ENCODE measurements at regions not wholly inside any gene's neighbourhood (a gene's known extent, or its start where the extent isn't known, plus 50 kb on each side); places are given as distances from the start of the nearest gene placed in this dataset.

- DNase-seq (ENCODE audit: low spot score) = no peak
These were observed 133.0 kb downstream of the C11orf87 start for GRCh38 chr11:109554951-109555350.

- no peak for DNase-seq (ENCODE audit: low spot score)
These were observed 142.3 kb downstream of the C11orf87 start for GRCh38 chr11:109564241-109564640.

DNA sequence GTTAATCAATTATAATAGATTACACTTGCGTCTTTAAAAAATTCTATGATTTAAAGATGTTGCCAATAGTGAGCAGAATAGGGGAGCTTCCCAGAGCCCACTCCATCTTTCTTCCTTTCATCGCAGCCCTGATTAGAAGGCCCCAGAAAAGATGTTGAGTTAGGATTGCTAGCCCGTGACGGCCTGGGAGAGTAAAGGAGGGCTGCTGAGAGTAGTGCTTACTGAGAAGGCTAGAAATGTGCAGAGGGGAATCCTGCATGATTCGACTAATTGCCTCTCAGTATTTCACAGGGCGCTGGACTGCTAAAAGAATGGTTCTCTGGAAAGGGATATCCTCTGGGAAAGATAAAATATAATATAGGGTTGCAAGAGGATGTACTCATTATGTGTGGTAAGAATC lies 160.5 kb downstream of the C11orf87 start:
- DNase-seq (ENCODE audit: low spot score) = no peak

DNA sequence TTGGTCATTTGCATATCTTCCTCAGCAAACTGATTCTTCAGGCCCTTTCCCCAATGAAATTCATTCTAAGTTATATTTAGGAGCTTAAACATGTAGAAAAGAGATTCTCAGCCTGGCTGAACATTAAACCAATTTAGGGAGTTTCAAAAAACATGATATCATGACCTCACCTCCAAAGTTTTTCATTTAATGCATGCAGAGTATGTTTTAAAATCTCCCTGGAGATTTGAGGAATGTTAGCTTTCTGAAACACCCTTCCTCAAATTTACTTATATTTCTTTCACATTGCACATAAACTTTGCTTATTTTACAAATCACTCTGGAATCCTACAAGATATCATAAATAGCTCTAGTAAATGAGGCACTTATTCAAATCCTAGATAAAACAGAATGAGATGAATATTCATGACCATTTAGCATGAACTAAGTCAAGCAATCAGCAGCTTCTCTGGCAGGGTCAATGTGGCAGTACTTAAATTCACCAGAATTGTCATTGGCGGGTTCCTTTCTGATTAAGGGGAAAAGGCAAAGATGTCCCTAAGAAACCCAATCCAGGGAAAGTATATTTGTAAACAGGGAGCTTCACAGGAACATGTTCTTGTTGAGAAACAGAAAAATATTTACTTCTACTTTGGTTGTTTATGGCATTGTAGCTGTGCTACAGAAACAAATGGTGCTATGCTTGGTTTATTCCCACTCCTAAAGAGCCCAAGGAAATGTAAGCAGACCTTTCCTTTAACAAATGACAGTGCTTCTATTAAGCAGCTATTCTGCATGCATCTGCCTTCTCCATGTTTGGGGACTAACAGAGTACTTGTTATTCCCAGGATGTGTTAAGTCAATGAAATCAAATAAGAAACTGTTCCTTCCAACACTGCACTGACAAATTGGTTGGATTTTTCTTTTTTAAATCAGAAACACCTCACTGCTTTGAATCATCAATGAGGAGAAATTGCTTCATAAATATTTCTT lies 162.3 kb downstream of the C11orf87 start:
- DNase-seq (ENCODE audit: low spot score) = no peak

- no peak for DNase-seq (ENCODE audit: low spot score)
These were observed 164.8 kb downstream of the C11orf87 start for GRCh38 chr11:109586789-109587188.

GRCh38 chr11:109590782-109591181 lies 168.8 kb downstream of the C11orf87 start:
- peak; percentile 37 for DNase-seq (ENCODE audit: low spot score)

DNA sequence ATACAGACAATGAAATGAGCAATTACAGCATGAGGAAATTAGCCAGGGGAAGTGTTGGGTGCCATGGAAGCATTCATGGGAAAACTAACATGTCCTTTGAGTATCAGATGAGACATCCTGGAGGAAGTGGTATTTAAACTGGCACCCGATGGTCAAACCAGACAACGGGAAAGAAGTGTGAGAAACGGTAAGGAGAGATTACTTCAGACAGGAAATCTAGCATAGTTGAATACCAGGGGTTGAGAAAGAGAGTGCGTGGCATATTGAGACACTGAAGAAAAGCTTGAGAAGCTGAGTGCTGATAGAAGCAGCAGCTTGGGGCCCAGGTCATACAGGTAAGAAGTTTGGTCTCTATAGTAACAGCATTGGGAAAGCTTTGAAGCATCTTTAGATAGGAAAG lies 175.3 kb downstream of the C11orf87 start:
- DNase-seq (ENCODE audit: low spot score) = no peak

DNA sequence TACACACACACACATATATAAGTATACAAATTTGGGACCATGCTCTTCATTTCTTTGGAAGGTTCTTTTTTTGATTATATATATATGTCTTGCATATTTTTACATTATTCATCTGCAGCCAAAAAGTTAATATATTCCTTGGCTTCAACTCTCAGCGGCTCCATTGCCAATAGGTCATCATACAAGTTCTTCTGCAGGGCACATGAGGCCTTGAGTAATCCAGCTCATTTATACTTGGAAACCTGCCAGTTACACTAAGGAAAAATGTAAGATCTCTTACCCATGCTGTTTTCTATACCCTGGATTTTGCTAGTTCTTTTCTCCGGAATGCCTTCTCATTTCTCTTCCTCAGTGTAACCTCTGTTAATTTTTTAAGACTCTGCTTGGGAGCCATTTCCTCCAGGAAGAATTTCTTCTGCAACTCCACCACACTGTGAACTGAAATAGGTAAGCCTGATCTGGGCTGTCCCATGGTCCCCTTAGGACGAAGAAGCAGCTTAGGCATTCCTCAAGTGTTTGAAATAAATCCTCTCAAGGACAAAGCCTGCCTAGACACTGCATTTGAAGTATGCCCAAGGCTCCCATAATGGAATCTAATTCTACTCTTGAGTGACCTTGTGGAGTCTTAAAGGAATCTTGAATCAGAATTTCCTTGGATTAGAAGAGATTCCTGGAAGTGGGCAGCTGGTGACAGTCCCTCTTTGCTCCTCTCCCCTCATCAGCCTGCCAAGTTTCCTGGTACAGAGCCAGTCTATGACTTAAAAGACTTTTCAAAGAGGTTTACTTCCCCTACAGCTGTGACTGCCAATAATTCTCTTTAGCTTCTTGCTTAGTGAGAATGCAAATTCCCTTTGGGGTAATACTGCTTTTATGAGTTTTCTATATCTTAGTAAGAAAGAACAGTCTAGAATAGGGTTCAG lies 182.8 kb downstream of the C11orf87 start:
- DNase-seq (ENCODE audit: low spot score) = no peak

DNA sequence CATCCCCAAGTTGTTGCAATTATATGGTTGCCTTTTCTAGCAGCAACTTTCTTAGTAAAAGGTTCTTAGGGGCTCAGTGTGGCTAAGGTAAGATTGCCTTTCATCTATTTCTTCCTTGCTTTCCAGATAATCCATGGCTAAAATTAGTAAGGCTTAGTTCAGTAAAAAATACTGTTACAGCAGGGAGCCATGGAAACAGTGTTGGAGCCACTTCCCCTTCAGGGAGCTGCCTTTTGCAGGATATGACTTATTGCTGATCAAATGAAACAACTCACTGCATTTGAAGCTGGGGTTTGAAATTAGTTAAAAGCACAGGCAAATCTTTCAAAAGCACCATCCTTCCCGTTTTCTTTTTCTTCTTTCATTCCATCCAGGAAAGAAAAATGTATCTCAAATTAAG lies 184.3 kb downstream of the C11orf87 start:
- no peak for DNase-seq (ENCODE audit: low spot score)

GRCh38 chr11:109609454-109610185 lies 187.6 kb downstream of the C11orf87 start:
- DNase-seq (ENCODE audit: low spot score) = no peak

DNA sequence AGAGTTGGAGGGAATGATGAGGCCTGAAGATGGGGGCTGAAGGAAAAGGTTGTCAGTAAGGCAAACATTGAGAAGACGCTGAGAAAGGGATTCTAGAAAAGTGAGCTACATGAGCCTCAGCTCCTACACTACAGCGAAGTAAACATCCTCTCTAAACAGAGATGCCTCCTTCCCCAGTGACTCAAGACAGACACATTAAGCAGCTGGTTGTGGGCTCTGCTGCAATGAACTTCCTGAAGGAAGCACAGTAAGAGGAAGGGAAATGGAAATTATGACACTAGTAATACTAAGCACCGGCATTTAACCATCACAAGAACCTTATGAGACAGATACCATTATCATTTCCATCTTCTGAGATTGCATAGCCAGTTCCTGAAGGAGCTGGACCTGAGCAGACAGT lies 190.5 kb downstream of the C11orf87 start:
- no peak for DNase-seq (ENCODE audit: low spot score)

DNA sequence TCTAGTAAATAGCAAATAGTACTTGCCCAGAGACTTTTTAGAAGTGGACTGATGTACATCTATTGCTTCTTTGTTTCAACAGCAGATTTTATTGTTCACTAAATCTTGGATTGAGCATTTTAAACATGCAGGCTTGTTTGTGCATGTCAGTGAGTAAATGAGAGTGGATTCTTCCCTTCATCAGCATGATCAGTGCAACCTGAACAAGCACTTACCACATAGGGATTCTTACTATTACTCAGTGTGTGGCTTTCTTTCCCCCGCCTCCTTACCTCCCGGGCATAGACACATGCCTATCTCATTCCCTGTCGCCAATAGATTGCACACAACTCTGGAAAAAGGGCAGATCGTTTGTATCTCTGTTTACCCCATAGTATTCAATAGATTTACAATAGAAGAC lies 197.5 kb downstream of the C11orf87 start:
- no peak for DNase-seq (ENCODE audit: low spot score)

- no peak for DNase-seq (ENCODE audit: low spot score)
These were observed 207.7 kb downstream of the C11orf87 start for GRCh38 chr11:109629734-109630133.

DNA sequence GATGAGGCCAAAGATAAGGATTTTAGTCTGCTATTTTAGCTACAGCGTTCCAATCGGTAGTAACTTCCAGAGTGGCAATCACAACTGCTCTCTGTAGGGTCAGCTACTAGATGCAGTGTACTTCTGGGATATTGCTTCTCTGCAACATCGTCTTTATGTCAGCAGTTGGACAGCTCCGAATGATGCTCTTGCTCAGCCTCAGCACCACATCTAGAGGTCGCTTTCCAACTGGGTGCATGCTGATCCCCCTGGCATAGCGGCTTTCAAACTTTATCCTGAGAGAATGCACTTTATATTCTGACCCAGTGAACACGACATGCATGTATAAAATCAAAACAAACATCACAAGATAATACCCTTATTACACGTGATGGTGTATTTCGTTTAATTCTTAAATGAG lies 219.6 kb downstream of the C11orf87 start:
- DNase-seq (ENCODE audit: low spot score) = peak; percentile 2

DNA sequence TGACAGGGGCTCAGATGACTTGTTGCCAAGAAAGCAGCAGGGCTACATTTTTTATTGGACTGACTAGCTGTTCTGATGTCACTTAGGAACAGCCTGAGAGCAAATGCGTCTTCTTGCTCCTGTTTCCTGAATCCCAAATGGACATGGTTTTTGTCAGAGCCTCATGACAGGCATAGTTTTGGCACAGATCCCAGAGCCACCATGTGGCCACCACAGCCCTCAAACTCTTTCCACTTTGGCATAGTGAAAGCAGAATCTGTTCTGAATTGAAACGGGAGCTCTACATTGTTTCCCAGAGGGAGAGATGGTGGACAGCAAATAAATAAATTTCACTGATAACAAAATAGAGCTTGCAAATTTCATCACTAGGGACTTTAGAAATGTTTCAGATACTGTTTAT lies 222.2 kb downstream of the C11orf87 start:
- DNase-seq (ENCODE audit: low spot score) = no peak

- DNase-seq (ENCODE audit: low spot score) = no peak
These were observed 226.8 kb downstream of the C11orf87 start for GRCh38 chr11:109648804-109649203.

DNA sequence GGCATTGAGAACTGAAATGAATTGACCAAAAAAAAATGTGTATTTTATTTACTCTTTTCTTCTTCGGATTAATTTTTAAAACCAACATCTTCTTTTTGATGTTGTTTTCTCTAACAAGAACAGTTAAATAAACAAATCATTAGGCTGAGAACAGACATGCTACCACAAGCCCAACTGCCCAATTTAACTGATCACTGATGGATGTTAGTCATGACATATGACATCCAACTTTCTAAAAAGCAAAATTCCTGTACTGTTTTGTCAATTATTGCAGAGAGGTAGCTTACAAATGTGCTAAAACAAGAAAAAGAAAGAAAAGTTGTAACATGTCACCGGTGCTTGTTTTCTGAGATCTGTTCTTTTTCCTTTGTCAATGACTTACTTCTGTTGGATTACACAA lies 232.1 kb downstream of the C11orf87 start:
- DNase-seq (ENCODE audit: low spot score) = no peak

GRCh38 chr11:109658190-109658589 lies 236.2 kb downstream of the C11orf87 start:
- DNase-seq (ENCODE audit: low spot score) = no peak

DNA sequence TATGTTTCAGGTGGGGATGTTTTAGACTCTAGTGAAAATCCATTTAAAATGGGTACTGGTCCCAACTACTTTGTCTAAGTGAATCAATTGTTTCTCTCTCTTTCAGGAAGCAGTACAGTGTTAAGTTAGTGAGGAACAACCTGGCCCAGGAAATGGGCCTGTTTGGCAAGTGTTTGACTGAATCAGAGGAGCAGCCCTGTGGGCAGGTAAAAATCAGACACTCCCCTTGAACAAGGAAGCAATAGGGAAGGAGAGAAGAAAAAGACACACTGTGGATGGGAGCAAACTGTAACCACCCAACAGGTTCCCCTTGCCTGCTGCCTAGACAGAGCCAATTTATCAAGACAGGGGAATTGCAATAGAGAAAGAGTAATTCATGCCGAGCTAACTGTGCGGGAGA lies 245.7 kb downstream of the C11orf87 start:
- DNase-seq (ENCODE audit: low spot score) = no peak

DNA sequence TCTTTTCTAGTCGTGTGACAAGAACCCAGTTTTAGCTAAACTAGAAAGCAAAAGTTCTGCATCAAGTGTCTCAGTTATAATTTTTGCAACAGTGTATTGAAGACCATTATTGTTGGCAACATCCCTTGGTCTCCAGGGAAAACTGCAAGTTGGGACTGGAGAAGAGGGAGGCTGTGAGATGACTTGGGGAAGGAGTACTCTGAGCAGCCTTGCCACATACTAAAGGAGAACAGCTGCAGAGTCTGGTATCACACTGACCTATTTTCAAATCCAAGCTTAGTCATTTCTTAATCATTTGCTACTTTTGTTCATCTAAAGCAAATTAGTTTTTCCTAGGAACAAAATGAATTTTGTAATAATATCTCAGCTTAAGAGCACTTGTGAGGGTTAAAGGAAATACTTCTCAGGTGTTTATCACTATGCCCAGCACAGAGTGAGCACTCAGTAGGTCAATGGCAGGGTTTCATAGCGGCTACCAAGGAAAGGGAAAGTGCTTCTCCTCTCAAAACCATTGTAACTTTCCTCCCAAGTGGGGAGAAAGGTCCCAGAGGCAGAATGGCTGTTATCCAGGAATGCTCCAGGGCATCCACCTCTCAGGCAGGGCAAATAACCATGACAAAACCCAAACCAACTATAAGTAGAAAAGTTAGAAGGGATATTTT lies 247.1 kb downstream of the C11orf87 start:
- no peak for DNase-seq (ENCODE audit: low spot score)

DNA sequence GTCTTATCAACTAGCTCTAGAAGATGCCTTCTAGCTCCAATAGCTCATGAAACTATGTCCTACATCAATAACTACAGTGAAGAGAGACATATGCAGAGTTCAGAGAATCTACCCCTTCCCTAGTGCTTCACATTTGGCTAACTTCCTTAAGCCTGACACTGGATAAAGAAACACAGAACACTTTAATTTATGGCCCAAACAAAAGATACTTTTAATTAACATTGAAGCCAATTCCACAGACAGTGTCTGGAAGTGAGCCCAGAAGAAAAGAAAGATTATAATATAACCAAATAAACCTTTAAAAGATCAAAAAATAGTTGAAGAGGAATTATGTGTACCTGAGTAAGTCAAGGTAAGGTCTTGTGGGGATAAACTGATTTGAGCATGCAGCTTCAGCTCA lies 255.2 kb downstream of the C11orf87 start:
- DNase-seq (ENCODE audit: low spot score) = no peak

DNA sequence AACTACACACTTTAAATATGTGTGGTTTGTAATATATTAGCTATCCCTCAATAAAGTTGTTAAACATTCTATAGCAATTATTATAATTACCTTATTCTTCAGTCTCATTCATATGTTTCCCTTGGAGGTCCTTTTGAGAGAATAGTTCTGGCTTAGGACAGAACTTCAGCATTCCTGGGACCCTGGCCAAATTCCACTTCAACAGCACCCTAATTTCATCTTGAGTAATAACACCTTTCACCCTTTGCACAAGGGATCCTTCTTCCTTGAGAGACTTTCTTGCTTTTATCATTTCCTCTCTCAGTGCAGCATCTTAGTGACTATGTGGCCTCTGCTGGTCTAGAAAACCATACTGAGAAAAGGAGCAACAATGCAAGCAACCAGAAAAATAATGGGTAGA lies 255.9 kb downstream of the C11orf87 start:
- no peak for DNase-seq (ENCODE audit: low spot score)
